GM19043 (cell line): ENCODE measurements at regions not wholly inside any gene's neighbourhood (a gene's known extent, or its start where the extent isn't known, plus 50 kb on each side); places are given as distances from the start of the nearest gene placed in this dataset.
"Not testable (repeated sequence)": the region's sequence is repeated elsewhere in the genome, so short reads cannot be mapped to it uniquely, and the experiment has no call there.

ENCODE experiments used
- ATAC-seq: cut with Tn5 transposase; IDR thresholded peaks from one replicate; pipeline ENCODE4 v1.9.1; 2021; ENCODE audit warnings: low read depth; ENCODE audit not compliant: unreplicated experiment

GRCh38 chr3:115381931-115382330 lies 234.8 kb upstream of the ZBTB20 start:
- no peak for ATAC-seq

DNA sequence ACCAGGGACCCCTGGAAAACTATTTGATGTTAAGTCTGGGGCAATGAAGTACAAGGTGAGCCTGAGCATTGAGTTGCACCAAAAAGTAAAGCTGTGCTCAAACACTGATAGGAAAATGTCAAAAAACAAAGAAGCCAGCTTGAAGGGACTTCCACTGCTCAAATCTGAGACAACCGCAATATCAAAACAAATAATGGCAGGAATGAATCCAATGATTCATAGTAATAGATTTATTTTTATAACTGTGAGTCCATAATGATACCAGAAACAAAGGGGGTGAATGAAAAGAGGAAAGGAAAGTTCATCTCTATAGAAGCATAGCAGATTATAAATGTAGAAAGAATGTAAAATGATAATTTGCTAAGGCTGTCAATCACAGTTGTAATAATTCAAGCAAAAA lies 237.3 kb upstream of the ZBTB20 start:
- no peak for ATAC-seq

DNA sequence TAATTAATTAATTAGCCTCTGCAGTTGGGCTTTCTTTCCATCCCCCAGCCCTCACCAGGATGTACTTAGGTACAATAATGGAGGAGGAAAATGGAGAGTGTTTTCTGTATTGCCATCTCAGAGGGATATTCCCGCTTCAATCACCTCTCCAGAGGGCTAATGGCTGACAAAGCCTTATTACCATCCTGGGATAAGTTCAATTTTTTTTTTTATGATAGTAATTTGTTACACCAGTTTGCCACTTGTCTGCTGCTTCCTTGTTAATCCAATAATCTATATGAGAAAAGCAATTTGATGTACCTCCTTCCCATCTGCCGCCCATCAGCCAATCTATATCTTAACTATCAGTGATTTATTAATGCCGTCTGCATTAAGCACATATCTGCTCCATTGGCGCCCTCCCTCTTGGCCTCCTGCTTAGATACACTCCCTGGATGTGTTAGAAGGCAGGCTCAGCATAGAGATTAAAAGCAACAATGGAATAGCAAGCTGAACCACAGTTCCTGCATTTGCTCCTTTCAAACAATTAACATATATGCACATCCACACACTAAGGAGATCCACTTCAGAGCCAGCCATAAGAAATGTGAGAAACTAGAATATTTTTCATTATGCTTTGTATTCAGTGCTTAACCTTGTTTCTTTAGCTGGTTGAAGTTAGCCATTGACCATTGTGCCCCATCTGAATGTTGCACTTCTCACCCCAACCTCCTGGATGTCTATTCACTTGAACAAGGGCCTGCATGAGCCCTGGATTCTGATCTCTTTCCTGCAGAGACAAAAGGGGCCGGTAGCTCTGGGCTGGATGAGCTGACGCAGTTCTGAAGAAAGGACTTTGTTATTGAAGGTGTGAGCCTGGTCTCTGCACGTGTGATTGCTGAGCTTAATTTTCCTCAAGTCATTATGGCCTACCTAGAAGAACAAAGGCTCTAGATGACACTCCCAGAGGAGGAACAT lies 237.3 kb upstream of the GAP43 start:
- no peak for ATAC-seq

DNA sequence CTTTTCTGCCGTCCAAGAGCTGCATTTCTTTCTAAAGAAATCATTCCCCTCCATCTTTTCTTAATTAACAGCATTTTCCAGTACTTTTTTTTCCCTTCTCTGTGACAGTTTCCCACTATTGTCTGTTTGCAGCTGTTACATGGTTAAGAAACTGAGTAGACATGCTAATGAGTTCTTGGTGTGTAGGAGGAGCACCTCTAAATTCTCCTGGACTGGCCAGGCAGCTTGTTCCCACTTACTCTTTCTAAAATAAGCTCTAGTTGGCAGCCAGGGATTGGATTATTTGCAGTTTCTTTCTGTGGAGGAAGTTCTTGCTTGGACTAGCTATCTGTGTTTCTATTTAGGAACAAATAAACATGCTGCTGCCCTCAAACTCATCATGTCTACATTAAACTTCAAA lies 235.1 kb upstream of the GAP43 start:
- ATAC-seq = no peak

- ATAC-seq = no peak
Observed at GRCh38 chr3:115388811-115389210, 234.5 kb upstream of the GAP43 start.

- ATAC-seq = no peak
Observed at GRCh38 chr3:115396801-115397200, 226.5 kb upstream of the GAP43 start.

- no peak for ATAC-seq
Observed at GRCh38 chr3:115397433-115397832, 225.9 kb upstream of the GAP43 start.

- ATAC-seq = no peak
Observed at GRCh38 chr3:115398506-115398905, 224.8 kb upstream of the GAP43 start.

DNA sequence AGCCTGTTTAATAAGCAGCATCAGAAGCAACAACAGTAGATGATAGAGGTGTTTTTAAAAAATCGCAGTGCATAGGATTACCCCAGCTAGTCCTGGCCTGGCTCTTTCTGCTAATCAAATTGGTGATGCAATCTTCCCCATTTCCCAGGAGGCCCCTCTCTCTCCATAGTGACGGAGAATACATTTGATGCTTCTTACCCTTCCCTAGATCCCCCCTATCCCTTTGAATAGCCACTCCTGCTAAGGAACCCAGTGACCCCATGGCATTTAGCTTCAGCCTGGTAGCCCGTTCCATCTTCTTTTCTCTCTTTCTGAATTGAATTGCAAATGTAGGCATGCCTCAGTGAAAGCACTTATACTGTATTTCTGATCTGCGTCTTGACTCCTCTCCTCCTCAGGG lies 223.6 kb upstream of the GAP43 start:
- ATAC-seq = no peak

DNA sequence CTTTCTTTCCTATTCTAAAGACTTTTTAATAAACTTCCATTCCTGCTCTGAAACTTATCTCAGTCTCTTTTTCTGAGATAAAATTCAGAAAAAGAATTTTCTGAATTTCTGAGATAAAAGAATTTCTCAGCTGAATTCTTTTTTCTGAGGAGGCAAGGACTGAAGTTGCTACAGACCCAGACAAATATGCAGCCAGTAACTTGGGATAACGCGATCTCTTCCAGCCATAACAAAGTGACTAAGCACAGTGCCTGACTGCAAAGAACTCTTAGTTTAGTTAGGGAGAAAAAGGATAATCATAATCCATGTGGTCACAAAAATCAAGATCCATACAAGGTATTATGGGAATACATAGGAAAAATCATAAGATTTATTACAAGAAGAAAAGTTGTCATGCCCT lies 222.0 kb upstream of the GAP43 start:
- no peak for ATAC-seq

DNA sequence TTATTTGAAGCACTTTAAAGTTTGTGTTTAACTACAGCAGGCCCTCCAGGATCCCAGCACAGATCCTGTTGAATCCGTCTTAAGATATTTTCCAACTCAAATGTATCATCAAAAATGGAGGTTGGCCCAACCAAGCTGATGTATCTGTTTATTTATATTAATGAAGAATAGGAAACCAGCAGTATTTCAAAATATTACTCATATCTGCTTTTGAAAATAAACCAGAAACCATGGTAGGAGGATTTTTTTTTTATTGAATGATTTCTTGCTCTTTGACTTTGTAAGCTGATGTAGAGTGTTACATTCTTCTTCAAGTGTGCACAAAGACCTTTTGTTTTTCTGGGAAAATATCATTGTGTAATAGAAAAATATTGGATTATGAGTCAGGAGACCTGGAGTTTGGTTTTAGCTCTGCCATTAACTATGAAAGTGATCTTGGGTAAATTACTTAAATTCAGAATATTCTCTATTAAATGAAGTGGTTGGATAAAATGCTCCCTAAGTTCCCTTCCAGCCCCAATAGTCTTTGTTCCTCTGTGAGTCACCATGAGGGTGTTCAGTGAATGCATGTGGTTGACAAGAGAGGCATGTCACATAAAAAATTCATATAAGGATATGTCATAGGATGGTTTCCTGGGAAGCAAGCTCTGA lies 221.3 kb upstream of the GAP43 start:
- ATAC-seq = no peak

GRCh38 chr3:115402651-115403050 lies 220.7 kb upstream of the GAP43 start:
- no peak for ATAC-seq

DNA sequence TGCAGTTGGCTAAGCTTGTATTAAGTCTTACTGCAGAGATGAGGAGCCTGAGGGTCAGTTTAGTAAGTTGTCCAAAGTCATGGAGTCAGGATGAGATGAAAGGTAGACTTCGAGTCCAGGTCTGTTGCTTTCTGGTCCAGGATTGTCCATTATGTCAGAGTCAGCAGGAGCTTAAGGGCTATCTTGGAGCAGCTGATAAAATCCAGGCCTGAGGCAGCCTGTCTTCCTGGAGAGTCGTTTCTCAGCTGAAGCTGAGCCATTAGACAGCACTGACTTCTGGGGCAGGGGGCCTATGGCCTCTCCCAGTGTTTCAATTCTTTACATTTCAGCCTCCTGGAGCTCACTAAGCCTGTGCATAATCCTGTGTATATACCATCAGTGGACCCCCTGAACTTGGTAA lies 219.5 kb upstream of the GAP43 start:
- ATAC-seq = no peak

DNA sequence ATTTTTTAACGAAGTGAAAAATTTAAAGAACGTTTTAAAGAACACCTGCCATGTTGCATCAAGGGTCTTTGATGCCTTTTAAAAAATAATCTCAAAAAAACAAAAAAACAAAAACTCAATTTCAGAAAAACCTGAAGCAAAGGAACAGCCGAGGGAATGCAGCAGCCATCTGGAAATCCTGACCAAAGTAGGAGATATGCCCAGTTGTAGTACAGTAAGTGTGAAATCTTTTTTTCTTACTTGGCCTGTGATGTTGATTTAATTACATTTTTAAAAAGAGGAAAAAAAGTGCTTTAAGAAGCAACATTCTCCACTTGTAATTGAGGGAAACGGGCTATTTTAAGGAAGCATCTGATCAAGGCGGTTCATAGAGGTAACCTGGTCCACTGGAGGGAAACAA lies 213.7 kb upstream of the GAP43 start:
- ATAC-seq = no peak

GRCh38 chr3:115414610-115415009 lies 208.7 kb upstream of the GAP43 start:
- not testable (repeated sequence) for ATAC-seq

GRCh38 chr3:115415246-115415996 lies 207.9 kb upstream of the GAP43 start:
- ATAC-seq = no peak

DNA sequence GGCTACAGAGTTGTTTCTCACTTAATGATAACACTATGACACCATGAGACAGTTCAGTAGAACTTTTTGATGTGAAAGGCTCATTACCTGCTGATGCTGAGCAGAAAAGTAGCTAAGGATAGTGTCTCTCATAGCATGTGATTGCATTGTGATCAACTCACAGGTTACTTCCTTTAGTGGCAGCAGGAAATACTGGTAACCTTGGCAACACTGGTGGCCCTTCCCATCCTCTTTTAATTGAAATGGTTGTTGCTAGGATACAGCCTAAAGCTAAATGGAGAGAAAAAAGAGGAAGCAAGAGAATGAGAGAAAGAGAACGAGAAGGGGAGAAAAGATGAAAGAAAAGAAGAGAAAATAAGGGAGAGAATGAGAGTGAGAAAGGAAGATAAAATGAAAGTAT lies 204.7 kb upstream of the GAP43 start:
- no peak for ATAC-seq

GRCh38 chr3:115420086-115420485 lies 203.2 kb upstream of the GAP43 start:
- ATAC-seq = no peak

DNA sequence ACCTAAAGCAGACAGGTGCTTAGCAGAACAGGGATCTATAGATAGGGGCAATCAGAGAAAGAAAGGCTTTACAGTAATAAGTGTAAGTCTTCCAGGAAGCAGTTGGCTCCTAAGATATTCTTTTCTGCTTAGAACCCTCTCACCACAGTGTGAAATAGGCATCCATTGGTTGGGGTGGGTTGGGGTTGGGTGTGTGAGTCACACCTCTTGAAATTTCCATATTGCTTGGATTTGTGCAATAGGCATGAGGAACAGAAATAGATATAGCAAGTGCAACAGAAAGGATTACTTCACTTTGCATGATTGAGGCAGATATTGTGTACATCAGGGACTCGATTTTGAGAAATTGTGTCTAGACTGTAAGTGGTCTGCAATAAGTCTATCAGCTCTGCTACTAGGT lies 200.1 kb upstream of the GAP43 start:
- ATAC-seq = no peak

DNA sequence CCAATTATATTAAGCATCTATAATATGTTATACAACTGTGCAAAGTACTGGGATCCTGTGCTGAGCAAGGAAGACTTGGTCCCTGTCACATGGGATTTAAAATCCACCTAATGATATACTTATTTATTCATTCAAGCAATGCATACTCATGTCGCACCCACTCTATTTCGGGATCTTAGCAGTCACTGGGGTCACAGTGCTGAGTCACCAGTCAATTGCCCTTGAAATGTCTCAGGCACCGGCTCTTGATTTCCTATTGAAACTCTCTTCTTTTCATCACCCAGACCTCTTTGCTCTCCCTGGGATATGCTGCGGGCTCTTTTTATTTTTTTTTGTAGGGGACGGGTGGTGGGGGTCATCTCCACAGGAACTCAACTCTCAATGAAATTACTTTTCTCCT lies 194.5 kb upstream of the GAP43 start:
- no peak for ATAC-seq

DNA sequence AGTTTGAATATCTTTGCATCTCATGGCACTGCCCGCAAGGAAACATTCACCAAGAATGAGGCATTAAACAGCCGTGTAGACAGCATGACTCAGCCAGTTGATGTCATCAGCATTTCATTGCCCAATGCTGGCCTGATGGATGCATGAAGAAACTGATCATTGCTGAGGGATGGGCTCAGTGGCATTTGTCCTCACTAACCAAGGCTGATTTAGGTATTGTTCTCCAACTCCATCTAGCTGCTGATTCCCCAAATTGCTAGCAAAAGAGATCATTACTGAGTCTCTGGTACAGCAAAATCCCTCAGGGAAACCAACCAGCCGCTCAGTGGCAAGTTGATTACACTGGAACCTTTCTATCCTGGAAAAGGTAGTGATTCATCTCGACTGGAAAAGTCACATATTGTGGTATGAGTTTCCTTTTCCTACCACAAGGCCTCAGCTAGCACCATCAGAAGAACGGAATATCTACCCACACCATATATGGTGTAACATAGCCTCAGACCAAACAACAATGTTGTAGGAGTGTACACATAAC lies 186.5 kb upstream of the GAP43 start:
- ATAC-seq = no peak
